Fibroblast of peridontal ligament (primary cell): ENCODE measurements at regions not wholly inside any gene's neighbourhood (a gene's known extent, or its start where the extent isn't known, plus 50 kb on each side); places are given as distances from the start of the nearest gene placed in this dataset.
A peak's percentile ranks its signal among the peaks of the same experiment; 100 is the strongest.

Experiments used
- DNase-seq: peaks from one replicate; pipeline ENCODE4 v3.0.0-alpha.2; 2010; ENCODE audit errors: extremely low read depth

DNA sequence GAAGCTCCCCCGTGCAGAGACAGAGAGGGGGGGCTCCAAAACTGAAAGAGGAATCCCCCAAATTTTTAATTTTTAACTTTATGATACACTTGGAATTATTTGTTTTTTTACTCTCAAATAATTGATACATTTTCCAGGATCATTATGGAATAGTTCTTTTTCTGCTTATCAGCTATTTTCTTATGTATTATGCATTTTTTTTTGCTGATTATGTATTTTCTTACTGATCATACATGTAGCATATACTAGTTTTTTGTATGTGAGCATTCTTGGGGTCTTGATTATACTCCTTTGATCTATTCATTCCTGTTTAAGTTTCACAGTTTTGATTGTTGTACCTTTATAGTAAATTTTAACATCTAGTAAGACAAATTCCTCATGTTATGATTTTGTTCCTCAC lies 55.5 kb upstream of the LDHB start:
- no peak for DNase-seq

GRCh38 chr12:21710958-21711775 lies 53.5 kb upstream of the LDHB start:
- DNase-seq: peak; percentile 34
